ENCODE measurements at regions not wholly inside any gene's neighbourhood (a gene's known extent, or its start where the extent isn't known, plus 50 kb on each side); places are given as distances from the start of the nearest gene placed in this dataset.

DNA sequence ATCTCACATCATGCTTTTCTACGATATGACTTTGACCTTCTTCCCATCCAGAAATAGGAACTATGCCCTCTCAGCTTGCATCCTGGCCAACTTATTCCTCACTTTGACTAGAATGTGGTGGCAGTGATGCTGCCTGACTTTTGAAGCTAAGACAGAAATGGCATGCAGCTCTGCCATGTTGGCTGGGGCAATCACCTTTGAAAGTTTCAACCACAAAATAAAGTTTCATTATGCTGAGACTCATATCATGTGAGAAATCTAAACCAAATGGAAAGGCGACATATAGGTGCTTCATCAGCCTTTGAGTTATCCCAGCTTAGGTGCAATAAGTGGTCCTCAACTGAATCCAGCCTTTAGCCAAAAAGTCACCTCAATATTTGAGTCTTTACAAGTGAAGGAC lies 370.0 kb upstream of the CHRM3 start:
- no peak overlapping the region for H3K27ac Mint-ChIP-seq
- peaks cover 28% of the 10 kb centered on the region for H3K9me3 Mint-ChIP-seq
- no peak for DNase-seq (ENCODE audit: low spot score in 2 of 2, unreplicated experiment in 2 of 2)
- H3K27me3 Mint-ChIP-seq (ENCODE audit: low read depth), result no peaks in the 10 kb centered on the region
- no peaks in the 10 kb centered on the region for H3K36me3 Mint-ChIP-seq
- no peaks in the 10 kb centered on the region for H3K4me1 Mint-ChIP-seq
- no peak overlapping the region for H3K4me3 Mint-ChIP-seq
- TF ChIP-seq, protein P1, sequence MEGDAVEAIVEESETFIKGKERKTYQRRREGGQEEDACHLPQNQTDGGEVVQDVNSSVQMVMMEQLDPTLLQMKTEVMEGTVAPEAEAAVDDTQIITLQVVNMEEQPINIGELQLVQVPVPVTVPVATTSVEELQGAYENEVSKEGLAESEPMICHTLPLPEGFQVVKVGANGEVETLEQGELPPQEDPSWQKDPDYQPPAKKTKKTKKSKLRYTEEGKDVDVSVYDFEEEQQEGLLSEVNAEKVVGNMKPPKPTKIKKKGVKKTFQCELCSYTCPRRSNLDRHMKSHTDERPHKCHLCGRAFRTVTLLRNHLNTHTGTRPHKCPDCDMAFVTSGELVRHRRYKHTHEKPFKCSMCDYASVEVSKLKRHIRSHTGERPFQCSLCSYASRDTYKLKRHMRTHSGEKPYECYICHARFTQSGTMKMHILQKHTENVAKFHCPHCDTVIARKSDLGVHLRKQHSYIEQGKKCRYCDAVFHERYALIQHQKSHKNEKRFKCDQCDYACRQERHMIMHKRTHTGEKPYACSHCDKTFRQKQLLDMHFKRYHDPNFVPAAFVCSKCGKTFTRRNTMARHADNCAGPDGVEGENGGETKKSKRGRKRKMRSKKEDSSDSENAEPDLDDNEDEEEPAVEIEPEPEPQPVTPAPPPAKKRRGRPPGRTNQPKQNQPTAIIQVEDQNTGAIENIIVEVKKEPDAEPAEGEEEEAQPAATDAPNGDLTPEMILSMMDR (IDR thresholded peaks at IDR 0.05; ENCODE audit: unreplicated experiment), result no peak

DNA sequence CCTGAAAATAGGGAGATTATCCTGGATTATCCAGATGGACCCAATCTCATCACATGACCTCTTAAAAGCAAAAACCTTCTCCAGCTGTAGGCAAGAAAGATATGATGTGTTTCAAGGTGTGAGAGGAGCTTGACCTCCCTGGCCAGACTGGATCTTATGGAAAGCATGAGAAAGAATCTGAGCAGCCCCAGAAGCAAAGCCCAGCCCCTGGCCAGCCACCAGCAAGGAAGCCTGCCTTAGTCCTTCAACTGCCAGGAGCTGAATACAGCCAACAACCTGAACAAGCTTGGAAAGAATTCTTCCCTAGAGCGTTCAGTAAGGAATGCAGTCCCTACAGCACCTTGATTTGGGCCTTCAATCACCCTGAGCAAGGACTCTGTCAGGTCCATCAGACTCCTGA lies 375.0 kb upstream of the CHRM3 start:
- H3K4me1 Mint-ChIP-seq, result no peaks in the 10 kb centered on the region
- H3K27ac Mint-ChIP-seq, result no peak overlapping the region
- DNase-seq (ENCODE audit: low spot score in 2 of 2, unreplicated experiment in 2 of 2), result no peak
- no peak overlapping the region for H3K4me3 Mint-ChIP-seq
- peaks cover 19% of the 10 kb centered on the region for H3K9me3 Mint-ChIP-seq
- H3K27me3 Mint-ChIP-seq (ENCODE audit: low read depth), result no peaks in the 10 kb centered on the region
- TF ChIP-seq, protein P1 (IDR thresholded peaks at IDR 0.05; ENCODE audit: unreplicated experiment), result no peak
- no peaks in the 10 kb centered on the region for H3K36me3 Mint-ChIP-seq

DNA sequence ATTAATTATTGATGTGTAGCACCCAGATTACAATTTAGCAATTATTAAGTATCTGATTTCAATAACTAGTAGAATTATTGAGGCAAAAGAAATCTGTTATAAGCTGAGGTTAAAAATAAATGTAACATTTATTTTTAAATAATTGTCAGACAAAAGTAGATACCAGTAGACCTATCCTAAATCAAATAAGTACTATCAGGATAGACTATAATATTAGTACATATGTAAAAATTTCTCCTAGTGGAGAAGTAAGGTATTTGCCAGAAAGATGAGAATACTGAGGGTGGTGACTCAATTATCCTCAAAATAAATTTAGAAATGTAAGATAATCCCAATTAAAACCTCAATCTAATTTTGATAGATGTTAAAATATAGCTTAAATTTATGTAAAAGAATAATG lies 377.8 kb upstream of the CHRM3 start:
- Mint-ChIP-seq H3K9me3 (peaks cover 7% of the 10 kb centered on the region), H3K4me3 (no peak overlapping the region), H3K36me3 (no peaks in the 10 kb centered on the region), H3K4me1 (no peaks in the 10 kb centered on the region), H3K27ac (no peak overlapping the region), H3K27me3 (ENCODE audit: low read depth) (no peaks in the 10 kb centered on the region)
- TF ChIP-seq, protein P1 (IDR thresholded peaks at IDR 0.05; ENCODE audit: unreplicated experiment), result peak; percentile 55
- no peak for DNase-seq (ENCODE audit: low spot score in 2 of 2, unreplicated experiment in 2 of 2)

DNA sequence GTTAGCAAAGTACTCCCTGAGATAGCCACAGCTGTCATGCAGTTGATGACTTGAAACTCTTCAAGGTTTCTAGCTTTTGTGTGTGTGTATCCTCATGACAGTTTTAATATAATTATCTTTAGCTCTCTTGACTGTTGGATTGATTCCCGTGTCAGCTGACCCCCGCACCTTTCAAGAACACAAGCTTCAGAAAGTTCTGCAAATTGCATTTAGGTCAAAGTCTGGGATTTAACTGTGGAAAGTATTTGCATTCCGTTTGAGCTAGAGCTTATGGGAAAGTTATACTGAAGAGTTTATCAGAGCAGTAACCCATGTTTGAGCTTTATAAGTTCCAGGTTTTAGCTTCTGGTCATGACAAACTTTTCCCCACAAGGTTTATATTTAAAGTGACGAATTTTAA lies 380.1 kb upstream of the CHRM3 start:
- no peak overlapping the region for H3K27ac Mint-ChIP-seq
- no peaks in the 10 kb centered on the region for H3K27me3 Mint-ChIP-seq (ENCODE audit: low read depth)
- no peaks in the 10 kb centered on the region for H3K9me3 Mint-ChIP-seq
- DNase-seq (ENCODE audit: low spot score in 2 of 2, unreplicated experiment in 2 of 2), result no peak
- H3K4me3 Mint-ChIP-seq, result no peak overlapping the region
- no peaks in the 10 kb centered on the region for H3K36me3 Mint-ChIP-seq
- no peaks in the 10 kb centered on the region for H3K4me1 Mint-ChIP-seq
- TF ChIP-seq, protein P1 (IDR thresholded peaks at IDR 0.05; ENCODE audit: unreplicated experiment), result no peak

DNA sequence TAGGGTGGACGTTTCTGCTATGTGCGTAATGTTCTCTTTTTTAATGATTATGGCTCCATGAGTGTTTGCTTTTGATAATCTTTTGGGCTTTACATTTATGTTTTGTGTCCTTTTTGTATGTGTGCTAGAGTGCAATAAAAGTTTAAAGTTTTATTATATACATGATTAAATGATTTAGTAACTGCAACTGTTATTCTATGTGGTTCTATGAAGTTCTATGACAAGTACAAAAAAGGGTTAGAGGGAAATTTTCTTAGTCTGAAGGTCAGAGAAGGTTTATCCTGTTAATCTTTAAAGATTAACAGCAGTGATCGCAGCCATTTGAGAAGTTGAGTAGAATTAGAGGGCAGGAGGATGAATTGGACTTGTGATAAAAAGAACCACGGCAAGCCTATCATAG lies 386.4 kb upstream of the CHRM3 start:
- Mint-ChIP-seq H3K4me1 (no peaks in the 10 kb centered on the region), H3K27me3 (ENCODE audit: low read depth) (no peaks in the 10 kb centered on the region), H3K9me3 (no peaks in the 10 kb centered on the region), H3K36me3 (no peaks in the 10 kb centered on the region), H3K4me3 (no peak overlapping the region), H3K27ac (no peak overlapping the region)
- TF ChIP-seq, protein P1 (IDR thresholded peaks at IDR 0.05; ENCODE audit: unreplicated experiment), result no peak
- DNase-seq (ENCODE audit: low spot score in 2 of 2, unreplicated experiment in 2 of 2), result no peak

DNA sequence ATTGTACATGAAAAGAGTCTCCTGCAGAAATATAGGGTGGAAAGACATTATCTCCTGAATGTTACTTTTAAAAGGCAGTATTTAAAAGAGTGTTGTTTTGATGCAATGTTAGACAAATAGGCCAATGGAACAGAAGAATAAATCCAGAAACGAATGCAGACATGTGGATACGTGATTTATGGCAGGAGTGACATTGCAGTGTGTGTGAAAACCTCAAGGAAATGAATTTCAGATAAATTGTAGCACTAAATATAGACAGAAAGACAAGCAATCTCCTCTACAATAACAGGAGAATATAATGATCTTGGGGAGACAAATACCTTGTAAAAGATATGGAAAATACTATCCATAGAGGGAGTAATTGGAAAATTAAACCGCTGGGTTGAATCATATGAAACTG lies 387.8 kb upstream of the CHRM3 start:
- no peak for DNase-seq (ENCODE audit: low spot score in 2 of 2, unreplicated experiment in 2 of 2)
- Mint-ChIP-seq H3K4me3 (no peak overlapping the region), H3K27ac (no peak overlapping the region), H3K9me3 (no peaks in the 10 kb centered on the region), H3K36me3 (no peaks in the 10 kb centered on the region), H3K4me1 (no peaks in the 10 kb centered on the region), H3K27me3 (ENCODE audit: low read depth) (no peaks in the 10 kb centered on the region)
- TF ChIP-seq, protein P1 (IDR thresholded peaks at IDR 0.05; ENCODE audit: unreplicated experiment), result no peak

Data from mesothelial cell of epicardium (in vitro differentiated cells).